HCT116 (cell line): ENCODE measurements at regions not wholly inside any gene's neighbourhood (a gene's known extent, or its start where the extent isn't known, plus 50 kb on each side); places are given as distances from the start of the nearest gene placed in this dataset.

Experiments
- ATAC-seq: fragments of 200-7000 bp; cut with Tn5 transposase; 2 replicates; pipeline ENCODE4 v1.9.1; 2020; ENCODE audit warnings: mild to moderate bottlenecking, moderate library complexity
- BruUV-seq: library from RNA; stranded (reverse); fragments of 400-500 nt; replicated peaks from 2 replicates; lab custom pipeline; 2021; lab: Mats Ljungman, UMichigan
- CTCF ChIA-PET: fragments of 300-600 bp; sonication (Branson Sonifier 250); formaldehyde crosslinking; loops from one replicate; lab custom pipeline; 2021; ENCODE audit warnings: antibody characterized with exemption; lab: Charles Lee
- POLR2A ChIA-PET: fragments of 300-600, 350-600 bp; sonication (Branson Sonifier 250); formaldehyde crosslinking; loops from one replicate; lab custom pipeline; 2021; ENCODE audit warnings: antibody characterized with exemption; lab: Charles Lee
- RAD21 ChIA-PET, 2 experiments: fragments of 300-600 bp; sonication (Branson Sonifier 250); formaldehyde crosslinking; loops; one replicate each; lab custom pipeline; 2023; ENCODE audit warnings: low total read pairs in 2 of 2; ENCODE audit not compliant: uncharacterized antibody in 2 of 2, unreplicated experiment in 2 of 2, low non-redundant PET in 1 of 2; lab: Charles Lee
- DNase-seq: peaks from one replicate; pipeline ENCODE4 v3.0.0-alpha.2; 2010; ENCODE audit warnings: low read depth, low spot score
- H2AFZ ChIP-seq: fragments of 200-600 bp; shearing (Covaris generic), sonication (generic); 2 replicates; pipeline ENCODE4 v1.6.1; 2017; ENCODE audit warnings: low read depth, mixed run types, mixed read lengths, antibody characterized with exemption, low read length; ENCODE audit not compliant: poor library complexity, severe bottlenecking
- H3K27ac ChIP-seq: 2 replicates; pipeline ENCODE4 v1.5.1; 2012; ENCODE audit warnings: low read depth, low read length
- H3K27me3 ChIP-seq: fragments of 200-600 bp; sonication (generic); 2 replicates; pipeline ENCODE4 v1.6.1; 2016; ENCODE audit warnings: mixed run types, low read length, mixed read lengths; ENCODE audit not compliant: insufficient read depth
- H3K36me3 ChIP-seq, 2 experiments: fragments of 200-500 bp in 1 of 2; fragments of 200-600 bp in 1 of 2; sonication (Bioruptor generic) in 1 of 2; sonication (generic) in 1 of 2; 2 replicates each; pipeline versions ENCODE4 v1.5.1 to v1.6.1; 2014 to 2016; ENCODE audit warnings: low read length in 2 of 2, inconsistent platforms in 1 of 2, mixed read lengths in 1 of 2, mixed run types in 1 of 2; ENCODE audit not compliant: insufficient read depth in 2 of 2, control insufficient read depth in 1 of 2
- H3K4me1 ChIP-seq, 2 experiments: fragments of 200-600 bp in 1 of 2; sonication (generic) in 1 of 2; 2 replicates each; pipeline versions ENCODE4 v1.5.1 to v1.6.1; 2012 to 2017; ENCODE audit warnings: low read length in 2 of 2, inconsistent platforms in 1 of 2, mild to moderate bottlenecking in 1 of 2, mixed read lengths in 1 of 2, mixed run types in 1 of 2, moderate library complexity in 1 of 2; ENCODE audit not compliant: insufficient read depth in 2 of 2, control insufficient read depth in 1 of 2
- H3K4me2 ChIP-seq: fragments of 200-600 bp; sonication (generic); 2 replicates; pipeline ENCODE4 v1.6.1; 2017; ENCODE audit warnings: mixed run types, low read length, mixed read lengths
- H3K4me3 ChIP-seq, 2 experiments: fragments of 200-600 bp in 1 of 2; sonication (generic) in 1 of 2; replicated peaks in 1 of 2; 2 replicates each; pipeline ENCODE4 v1.5.1; 2011 to 2016; ENCODE audit warnings: low read length in 2 of 2, control low read depth in 1 of 2, low read depth in 1 of 2, mild to moderate bottlenecking in 1 of 2, mixed read lengths in 1 of 2, mixed run types in 1 of 2
- H3K79me2 ChIP-seq: fragments of 200-600 bp; sonication (generic); 2 replicates; pipeline ENCODE4 v1.6.1; 2017; ENCODE audit warnings: mild to moderate bottlenecking, mixed run types, low read length, moderate library complexity, mixed read lengths; ENCODE audit not compliant: insufficient read depth
- H3K9ac ChIP-seq: fragments of 200-600 bp; sonication (generic); 2 replicates; pipeline ENCODE4 v1.6.1; 2016; ENCODE audit warnings: low read length, mixed read lengths
- H3K9me2 ChIP-seq: fragments of 200-600 bp; sonication (generic), shearing (Covaris generic); 2 replicates; pipeline ENCODE4 v1.6.1; 2017; ENCODE audit warnings: mixed run types, mild to moderate bottlenecking, moderate library complexity; ENCODE audit not compliant: insufficient read depth
- H3K9me3 ChIP-seq, 2 experiments: fragments of 200-500 bp in 1 of 2; fragments of 200-600 bp in 1 of 2; sonication (Bioruptor generic) in 1 of 2; sonication (generic) in 1 of 2; 2 replicates each; pipeline ENCODE4 v1.6.1; 2014 to 2017; ENCODE audit warnings: low read length in 2 of 2, mixed read lengths in 2 of 2, inconsistent platforms in 1 of 2, low read depth in 1 of 2, mild to moderate bottlenecking in 1 of 2, mixed run types in 1 of 2, moderate library complexity in 1 of 2; ENCODE audit not compliant: control insufficient read depth in 1 of 2, insufficient read depth in 1 of 2
- H4K20me1 ChIP-seq: fragments of 200-600 bp; sonication (generic), shearing (Covaris generic); 2 replicates; pipeline ENCODE4 v1.6.1; 2017; ENCODE audit warnings: mixed run types, mild to moderate bottlenecking, moderate library complexity; ENCODE audit not compliant: insufficient read depth
- CBX3 ChIP-seq: IDR thresholded peaks from 2 replicates; pipeline ENCODE4 v1.6.1; 2012; ENCODE audit warnings: low read depth
- CEBPB ChIP-seq: IDR thresholded peaks from 2 replicates; pipeline ENCODE4 v1.6.1; 2012; ENCODE audit warnings: low read depth
- EGR1 ChIP-seq: IDR thresholded peaks from 2 replicates; pipeline ENCODE4 v1.6.1; 2012; ENCODE audit warnings: low read depth
- ELF1 ChIP-seq: IDR thresholded peaks from 2 replicates; pipeline ENCODE4 v1.6.1; 2012; ENCODE audit warnings: low read depth, borderline replicate concordance
- JUND ChIP-seq: IDR thresholded peaks from 2 replicates; pipeline ENCODE4 v1.6.1; 2012
- POLR2AphosphoS5 ChIP-seq: IDR thresholded peaks from 2 replicates; pipeline ENCODE4 v1.6.1; 2011; ENCODE audit warnings: mild to moderate bottlenecking, low read depth, low read length, moderate library complexity
- TCF7L2 ChIP-seq: IDR thresholded peaks from 2 replicates; pipeline ENCODE4 v1.7.0; 2011; ENCODE audit warnings: borderline replicate concordance, inconsistent platforms; ENCODE audit not compliant: insufficient read depth, insufficient read length; ENCODE audit errors: extremely low read depth
- intact Hi-C: fragments of 100-400 bp; cut with micrococcal nuclease; formaldehyde crosslinking; loops from 2 replicates; pipeline ENCODE4 v1.10.0; 2022
- TF ChIP-seq, protein P1 (sequence below): IDR thresholded peaks from 2 replicates; pipeline ENCODE4 v1.6.1; 2012
- TF ChIP-seq, protein P2 (sequence below), 3 experiments: fragments of 200-600 bp in 1 of 3; sonication (generic) in 1 of 3; IDR thresholded peaks in 2 of 3; conservative IDR thresholded peaks in 1 of 3; 2 replicates each; pipeline ENCODE4 v1.5.1; 2012 to 2017; ENCODE audit warnings: low read depth in 2 of 3, low read length in 2 of 3, antibody characterized with exemption in 1 of 3, borderline replicate concordance in 1 of 3, control low read depth in 1 of 3, mild to moderate bottlenecking in 1 of 3, mixed read lengths in 1 of 3, mixed run types in 1 of 3, moderate library complexity in 1 of 3; ENCODE audit not compliant: insufficient read depth in 1 of 3
- TF ChIP-seq, protein P3 (sequence below): IDR thresholded peaks from 2 replicates; pipeline ENCODE4 v1.6.1; 2011; ENCODE audit warnings: mild to moderate bottlenecking, low read length, moderate library complexity; ENCODE audit not compliant: insufficient replicate concordance; ENCODE audit errors: extremely low read depth

DNA sequence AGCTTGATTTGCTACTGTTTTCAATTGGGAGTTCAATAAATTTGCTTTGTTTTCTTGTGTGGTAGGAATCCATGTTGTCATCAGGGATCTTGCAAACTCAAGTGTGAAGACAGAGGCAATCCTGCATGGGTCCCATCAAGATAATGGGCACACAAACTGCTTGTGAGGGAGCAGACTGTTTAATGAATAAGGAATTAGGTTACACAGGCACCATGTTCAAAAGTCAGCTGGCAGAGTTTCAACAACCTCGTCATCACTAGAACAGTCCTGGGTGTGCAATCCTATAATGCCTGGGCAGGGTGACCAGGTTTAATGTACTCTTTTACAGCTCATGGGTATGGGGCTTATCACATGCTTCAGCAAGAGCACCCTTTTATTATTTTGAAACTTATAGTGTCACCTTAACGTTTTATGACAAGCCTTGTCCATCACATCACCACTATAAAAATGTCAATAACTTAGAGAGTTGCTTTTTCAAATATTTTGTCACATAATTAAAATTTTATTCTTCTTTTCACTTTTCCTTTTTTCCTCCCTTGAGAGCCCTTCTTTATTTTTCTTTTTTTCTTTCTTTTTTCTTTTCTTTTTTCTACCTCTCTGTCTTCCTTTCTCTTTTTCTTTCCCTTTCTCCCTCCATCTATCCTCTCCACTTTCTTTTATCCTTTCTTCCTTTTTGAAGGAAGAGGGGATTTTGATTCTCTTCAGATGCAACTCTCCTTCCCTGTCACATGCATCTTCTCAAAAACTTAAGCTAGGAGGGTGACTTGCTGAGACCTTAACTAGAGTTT, 252.2 kb upstream of the ATP2B1 start:
- CTCF ChIA-PET: no interaction called here
- no peaks in the 10 kb centered on the region for H3K9me3 ChIP-seq
- H2AFZ ChIP-seq: no peak overlapping the region
- 0 out of 4 replicates have a peak, but pooled peaks cover 0 to 4% of the 10 kb centered on the region in 2 experiments for H3K4me1 ChIP-seq
- no peak for DNase-seq
- no peak overlapping the region for H3K27ac ChIP-seq
- H3K9ac ChIP-seq: no peak overlapping the region
- no peaks in the 10 kb centered on the region; the same call in 1 of the 2 replicates for H3K9me2 ChIP-seq
- no peak overlapping the region for H3K4me2 ChIP-seq
- RAD21 ChIA-PET: no interaction called here
- no peaks in the 10 kb centered on the region for H3K27me3 ChIP-seq
- H3K4me3 ChIP-seq: no peak overlapping the region
- no peak for ATAC-seq
- intact Hi-C loops: loop anchor here (5.0 to 10.0 kb wide), 2 partner anchors 256 to 418 kb away; partner anchors contain the start of gene ATP2B1
- H4K20me1 ChIP-seq: no peaks in the 10 kb centered on the region
- BruUV-seq: no TSS peak
- H3K36me3 ChIP-seq: no peaks in the 10 kb centered on the region
- no peaks in the 10 kb centered on the region for H3K79me2 ChIP-seq
- TF ChIP-seq CBX3 (no peak), CEBPB (no peak), TCF7L2 (no peak), EGR1 (no peak), POLR2AphosphoS5 (no peak)
- TF ChIP-seq, protein P1, sequence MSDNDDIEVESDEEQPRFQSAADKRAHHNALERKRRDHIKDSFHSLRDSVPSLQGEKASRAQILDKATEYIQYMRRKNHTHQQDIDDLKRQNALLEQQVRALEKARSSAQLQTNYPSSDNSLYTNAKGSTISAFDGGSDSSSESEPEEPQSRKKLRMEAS: no peak
- POLR2A ChIA-PET: no interaction called here

DNA sequence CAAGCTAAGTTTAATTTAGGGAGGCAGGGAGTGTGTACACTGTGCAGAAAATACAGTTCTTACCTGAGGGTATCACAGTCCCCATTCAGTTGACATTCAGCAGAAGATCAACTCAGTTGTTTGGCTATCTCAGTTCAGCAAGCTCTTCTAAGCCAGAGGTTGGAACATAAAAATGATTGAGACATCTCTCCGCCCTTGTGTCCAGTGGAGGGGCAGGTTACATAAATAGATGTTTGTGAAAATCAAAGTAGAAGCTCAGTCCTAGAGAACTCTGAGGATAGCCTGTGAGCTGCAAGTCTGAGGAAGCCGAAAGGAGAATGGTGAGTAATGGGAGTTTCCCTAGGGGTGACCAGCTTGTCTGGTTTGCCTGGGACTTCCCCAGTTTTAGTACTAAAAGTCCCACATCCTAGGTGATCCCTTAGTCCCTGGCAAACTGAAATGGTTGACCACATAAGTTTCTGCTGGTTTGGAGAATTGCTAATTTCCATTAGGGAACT, 251.4 kb upstream of the ATP2B1 start:
- intact Hi-C loops: loop anchor here (5.0 to 10.0 kb wide), 2 partner anchors 255 to 418 kb away; partner anchors contain the start of gene ATP2B1
- Histone ChIP-seq H3K4me1 (0 out of 4 replicates have a peak, but pooled peaks cover 0 to 4% of the 10 kb centered on the region in 2 experiments), H4K20me1 (no peaks in the 10 kb centered on the region), H3K79me2 (no peaks in the 10 kb centered on the region), H3K36me3 (no peaks in the 10 kb centered on the region), H3K4me2 (no peak overlapping the region), H3K4me3 (no peak overlapping the region), H3K27ac (no peak overlapping the region), H3K9ac (no peak overlapping the region), H2AFZ (no peak overlapping the region), H3K9me2 (no peaks in the 10 kb centered on the region; the same call in 1 of the 2 replicates), H3K9me3 (no peaks in the 10 kb centered on the region), H3K27me3 (no peaks in the 10 kb centered on the region)
- TF ChIP-seq ELF1: no peak
- no peak for TF ChIP-seq JUND
- TF ChIP-seq, protein P2, sequence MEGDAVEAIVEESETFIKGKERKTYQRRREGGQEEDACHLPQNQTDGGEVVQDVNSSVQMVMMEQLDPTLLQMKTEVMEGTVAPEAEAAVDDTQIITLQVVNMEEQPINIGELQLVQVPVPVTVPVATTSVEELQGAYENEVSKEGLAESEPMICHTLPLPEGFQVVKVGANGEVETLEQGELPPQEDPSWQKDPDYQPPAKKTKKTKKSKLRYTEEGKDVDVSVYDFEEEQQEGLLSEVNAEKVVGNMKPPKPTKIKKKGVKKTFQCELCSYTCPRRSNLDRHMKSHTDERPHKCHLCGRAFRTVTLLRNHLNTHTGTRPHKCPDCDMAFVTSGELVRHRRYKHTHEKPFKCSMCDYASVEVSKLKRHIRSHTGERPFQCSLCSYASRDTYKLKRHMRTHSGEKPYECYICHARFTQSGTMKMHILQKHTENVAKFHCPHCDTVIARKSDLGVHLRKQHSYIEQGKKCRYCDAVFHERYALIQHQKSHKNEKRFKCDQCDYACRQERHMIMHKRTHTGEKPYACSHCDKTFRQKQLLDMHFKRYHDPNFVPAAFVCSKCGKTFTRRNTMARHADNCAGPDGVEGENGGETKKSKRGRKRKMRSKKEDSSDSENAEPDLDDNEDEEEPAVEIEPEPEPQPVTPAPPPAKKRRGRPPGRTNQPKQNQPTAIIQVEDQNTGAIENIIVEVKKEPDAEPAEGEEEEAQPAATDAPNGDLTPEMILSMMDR (IDR thresholded peaks at IDR 0.05 in 2 of 3, conservative IDR thresholded peaks at IDR 0.05 in 1 of 3; ENCODE audit: borderline replicate concordance in 1 of 3, insufficient read depth in 1 of 3, low read depth in 2 of 3, low read length in 2 of 3): no peak
- TF ChIP-seq, protein P1: no peak
- TF ChIP-seq, protein P3, sequence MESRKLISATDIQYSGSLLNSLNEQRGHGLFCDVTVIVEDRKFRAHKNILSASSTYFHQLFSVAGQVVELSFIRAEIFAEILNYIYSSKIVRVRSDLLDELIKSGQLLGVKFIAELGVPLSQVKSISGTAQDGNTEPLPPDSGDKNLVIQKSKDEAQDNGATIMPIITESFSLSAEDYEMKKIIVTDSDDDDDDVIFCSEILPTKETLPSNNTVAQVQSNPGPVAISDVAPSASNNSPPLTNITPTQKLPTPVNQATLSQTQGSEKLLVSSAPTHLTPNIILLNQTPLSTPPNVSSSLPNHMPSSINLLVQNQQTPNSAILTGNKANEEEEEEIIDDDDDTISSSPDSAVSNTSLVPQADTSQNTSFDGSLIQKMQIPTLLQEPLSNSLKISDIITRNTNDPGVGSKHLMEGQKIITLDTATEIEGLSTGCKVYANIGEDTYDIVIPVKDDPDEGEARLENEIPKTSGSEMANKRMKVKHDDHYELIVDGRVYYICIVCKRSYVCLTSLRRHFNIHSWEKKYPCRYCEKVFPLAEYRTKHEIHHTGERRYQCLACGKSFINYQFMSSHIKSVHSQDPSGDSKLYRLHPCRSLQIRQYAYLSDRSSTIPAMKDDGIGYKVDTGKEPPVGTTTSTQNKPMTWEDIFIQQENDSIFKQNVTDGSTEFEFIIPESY: no peak
- no peak for DNase-seq
- POLR2A ChIA-PET: no interaction called here
- CTCF ChIA-PET: no interaction called here
- RAD21 ChIA-PET: no interaction called here
- no peak for ATAC-seq
- BruUV-seq: no TSS peak
